Fibroblast of lung (primary cell): ENCODE measurements at regions not wholly inside any gene's neighbourhood (a gene's known extent, or its start where the extent isn't known, plus 50 kb on each side); places are given as distances from the start of the nearest gene placed in this dataset.

Source experiments
- EZH2 ChIP-seq: IDR thresholded peaks from 2 replicates; pipeline ENCODE4 v1.5.1; 2012; ENCODE audit warnings: low read length, control low read depth, mild to moderate bottlenecking; ENCODE audit errors: missing control alignments
- TF ChIP-seq, protein P1 (sequence below), 2 donors: IDR thresholded peaks in 1 of 2; conservative IDR thresholded peaks in 1 of 2; 1 replicate in 1 of 2; 2 replicates in 1 of 2; pipeline ENCODE4 v1.5.1; 2011 to 2012; ENCODE audit warnings: low read length in 2 of 2, control low read depth in 1 of 2, inconsistent platforms in 1 of 2, low read depth in 1 of 2, mild to moderate bottlenecking in 1 of 2

DNA sequence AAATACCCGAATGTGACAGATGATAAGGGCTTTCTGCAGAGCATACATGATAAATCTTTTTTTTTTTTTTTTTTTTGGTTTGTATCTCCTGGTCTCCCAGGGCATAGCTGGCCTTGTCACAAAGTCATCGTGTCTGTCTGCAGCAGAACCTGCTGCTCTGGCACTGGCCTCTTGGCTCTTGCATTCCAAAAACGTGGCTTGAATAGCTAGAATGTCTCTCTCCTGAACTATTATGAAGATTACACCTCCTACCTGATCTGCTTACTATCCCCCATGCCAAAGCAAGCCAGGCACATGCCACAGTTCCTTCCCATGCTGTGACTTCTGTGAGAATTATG, 50.4 kb upstream of the SCRG1 start:
- TF ChIP-seq, protein P1, sequence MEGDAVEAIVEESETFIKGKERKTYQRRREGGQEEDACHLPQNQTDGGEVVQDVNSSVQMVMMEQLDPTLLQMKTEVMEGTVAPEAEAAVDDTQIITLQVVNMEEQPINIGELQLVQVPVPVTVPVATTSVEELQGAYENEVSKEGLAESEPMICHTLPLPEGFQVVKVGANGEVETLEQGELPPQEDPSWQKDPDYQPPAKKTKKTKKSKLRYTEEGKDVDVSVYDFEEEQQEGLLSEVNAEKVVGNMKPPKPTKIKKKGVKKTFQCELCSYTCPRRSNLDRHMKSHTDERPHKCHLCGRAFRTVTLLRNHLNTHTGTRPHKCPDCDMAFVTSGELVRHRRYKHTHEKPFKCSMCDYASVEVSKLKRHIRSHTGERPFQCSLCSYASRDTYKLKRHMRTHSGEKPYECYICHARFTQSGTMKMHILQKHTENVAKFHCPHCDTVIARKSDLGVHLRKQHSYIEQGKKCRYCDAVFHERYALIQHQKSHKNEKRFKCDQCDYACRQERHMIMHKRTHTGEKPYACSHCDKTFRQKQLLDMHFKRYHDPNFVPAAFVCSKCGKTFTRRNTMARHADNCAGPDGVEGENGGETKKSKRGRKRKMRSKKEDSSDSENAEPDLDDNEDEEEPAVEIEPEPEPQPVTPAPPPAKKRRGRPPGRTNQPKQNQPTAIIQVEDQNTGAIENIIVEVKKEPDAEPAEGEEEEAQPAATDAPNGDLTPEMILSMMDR (conservative IDR thresholded peaks at IDR 0.05 in 1 of 2, IDR thresholded peaks at IDR 0.05 in 1 of 2; ENCODE audit: low read depth in 1 of 2, low read length in 2 of 2), result no peak
- TF ChIP-seq EZH2, result no peak
